ENCODE measurements at regions not wholly inside any gene's neighbourhood (a gene's known extent, or its start where the extent isn't known, plus 50 kb on each side); places are given as distances from the start of the nearest gene placed in this dataset.

- no peak for TF ChIP-seq CTCF (IDR thresholded peaks at IDR 0.05; ENCODE audit: low read depth, low read length)
- H3K4me3 ChIP-seq (replicated peaks in 1 of 2; ENCODE audit: low read depth in 2 of 2, low read length in 2 of 2), result no peak overlapping the region
- peak in 1 of 2 donors; percentile 3 for DNase-seq (ENCODE audit: low read depth in 2 of 2)
These were observed 1551.9 kb downstream of the EFNB2 start for GRCh38 chr13:104983601-104984000.

- no peak for DNase-seq (ENCODE audit: low read depth in 2 of 2)
These were observed 1554.9 kb downstream of the EFNB2 start for GRCh38 chr13:104980586-104980985.

GRCh38 chr13:104979281-104980030 lies 1556.0 kb downstream of the EFNB2 start:
- no peak for DNase-seq (ENCODE audit: low read depth in 2 of 2)
- no peak overlapping the region for H3K4me3 ChIP-seq (replicated peaks in 1 of 2; ENCODE audit: low read depth in 2 of 2, low read length in 2 of 2)
- no peak for TF ChIP-seq CTCF (IDR thresholded peaks at IDR 0.05; ENCODE audit: low read depth, low read length)

More at GRCh38 chr13:104980586-104980985, 1554.9 kb downstream of the EFNB2 start:
- TF ChIP-seq CTCF (IDR thresholded peaks at IDR 0.05; ENCODE audit: low read depth, low read length), result no peak
- H3K4me3 ChIP-seq (replicated peaks in 1 of 2; ENCODE audit: low read depth in 2 of 2, low read length in 2 of 2), result no peak overlapping the region

GRCh38 chr13:104976986-104977385 lies 1558.5 kb downstream of the EFNB2 start:
- TF ChIP-seq CTCF (IDR thresholded peaks at IDR 0.05; ENCODE audit: low read depth, low read length), result no peak
- no peak overlapping the region for H3K4me3 ChIP-seq (replicated peaks in 1 of 2; ENCODE audit: low read depth in 2 of 2, low read length in 2 of 2)
- DNase-seq (ENCODE audit: low read depth in 2 of 2), result no peak

GRCh38 chr13:104975272-104975671 lies 1560.2 kb downstream of the EFNB2 start:
- no peak for DNase-seq (ENCODE audit: low read depth in 2 of 2)
- TF ChIP-seq CTCF (IDR thresholded peaks at IDR 0.05; ENCODE audit: low read depth, low read length), result no peak
- no peak overlapping the region for H3K4me3 ChIP-seq (replicated peaks in 1 of 2; ENCODE audit: low read depth in 2 of 2, low read length in 2 of 2)

DNA sequence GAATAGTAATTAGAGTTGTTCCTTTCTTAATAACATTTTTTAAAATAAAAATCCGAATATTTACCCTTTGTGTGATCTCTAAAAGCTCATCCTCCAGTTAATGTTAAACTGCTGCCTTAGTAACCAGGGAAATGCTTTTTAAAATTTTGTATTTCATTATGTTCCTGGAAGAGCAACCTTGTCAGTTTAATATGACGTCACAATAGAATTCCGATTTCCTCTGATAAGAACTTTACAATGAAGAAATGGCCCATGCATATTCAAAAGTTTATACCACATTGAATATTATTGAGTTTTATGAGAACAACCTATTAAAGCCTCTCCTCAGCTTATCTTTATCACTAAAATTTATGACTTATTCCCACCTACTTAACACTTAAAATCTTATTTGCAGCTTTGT lies 1566.6 kb downstream of the EFNB2 start:
- no peak for DNase-seq (ENCODE audit: low read depth in 2 of 2)
- H3K4me3 ChIP-seq (replicated peaks in 1 of 2; ENCODE audit: low read depth in 2 of 2, low read length in 2 of 2), result no peak overlapping the region
- TF ChIP-seq CTCF (IDR thresholded peaks at IDR 0.05; ENCODE audit: low read depth, low read length), result no peak
